Ascending aorta (tissue), 2 donors: ENCODE measurements at regions not wholly inside any gene's neighbourhood (a gene's known extent, or its start where the extent isn't known, plus 50 kb on each side); places are given as distances from the start of the nearest gene placed in this dataset.

ENCODE experiments used
- DNase-seq, 2 donors: peaks; one replicate each; pipeline ENCODE4 v3.0.0-alpha.2; 2019; ENCODE audit warnings: low spot score in 2 of 2
- H3K27ac ChIP-seq, 2 donors: fragments of 200-600 bp; sonication (generic); one replicate each; pipeline ENCODE4 v1.5.1; 2016 to 2017; ENCODE audit warnings: mild to moderate bottlenecking in 1 of 2
- H3K27me3 ChIP-seq: fragments of 200-600 bp; sonication (generic); one replicate; pipeline ENCODE4 v1.5.1; 2017
- H3K36me3 ChIP-seq, 2 donors: fragments of 200-600 bp; sonication (generic); one replicate each; pipeline ENCODE4 v1.5.1; 2016
- H3K4me1 ChIP-seq, 2 donors: fragments of 200-600 bp; sonication (generic); one replicate each; pipeline ENCODE4 v1.5.1; 2016 to 2017; ENCODE audit warnings: mild to moderate bottlenecking in 1 of 2
- H3K4me3 ChIP-seq, 2 donors: fragments of 200-600 bp; sonication (generic); one replicate each; pipeline ENCODE4 v1.5.1; 2016 to 2017; ENCODE audit warnings: mild to moderate bottlenecking in 1 of 2
- H3K9me3 ChIP-seq, 2 donors: fragments of 200-600 bp; sonication (generic); one replicate each; pipeline ENCODE4 v1.5.1; 2016
- CTCF ChIP-seq, 3 experiments: fragments of 200-600 bp in 2 of 3; fragments of 450-650 bp in 1 of 3; sonication (generic) in 2 of 3; IDR thresholded peaks; one replicate each; pipeline ENCODE4 v1.5.1; 2016 to 2019; ENCODE audit warnings: antibody characterized with exemption in 3 of 3, mild to moderate bottlenecking in 1 of 3, moderate library complexity in 1 of 3
- intact Hi-C: fragments of 100-400 bp; cut with DNase I; formaldehyde crosslinking; loops from one replicate; pipeline ENCODE4 v1.15.1; 2023

GRCh38 chr1:188462837-188463236, 1634.1 kb downstream of the PLA2G4A start:
- Histone ChIP-seq H3K4me3 (no peak overlapping the region), H3K9me3 (no peaks in the 10 kb centered on the region), H3K27ac (no peak overlapping the region), H3K36me3 (no peaks in the 10 kb centered on the region), H3K27me3 (no peaks in the 10 kb centered on the region), H3K4me1 (no peaks in the 10 kb centered on the region)
- TF ChIP-seq CTCF (IDR thresholded peaks at IDR 0.05): no peak
- no peak for DNase-seq
- intact Hi-C loops: no loop called here

GRCh38 chr1:188463919-188464318, 1635.2 kb downstream of the PLA2G4A start:
- Histone ChIP-seq H3K4me3 (no peak overlapping the region), H3K27ac (no peak overlapping the region), H3K4me1 (no peaks in the 10 kb centered on the region), H3K27me3 (no peaks in the 10 kb centered on the region), H3K36me3 (no peaks in the 10 kb centered on the region), H3K9me3 (no peaks in the 10 kb centered on the region)
- DNase-seq: no peak
- intact Hi-C loops: no loop called here
- no peak for TF ChIP-seq CTCF (IDR thresholded peaks at IDR 0.05)

- DNase-seq: no peak
- TF ChIP-seq CTCF (IDR thresholded peaks at IDR 0.05): no peak
Measured at GRCh38 chr1:188466539-188466938, 1637.8 kb downstream of the PLA2G4A start.

GRCh38 chr1:188476606-188477005, 1647.9 kb downstream of the PLA2G4A start:
- intact Hi-C loops: no loop called here
- Histone ChIP-seq H3K9me3 (no peaks in the 10 kb centered on the region), H3K27ac (no peak overlapping the region)

More at GRCh38 chr1:188466539-188466938, 1637.8 kb downstream of the PLA2G4A start:
- intact Hi-C loops: no loop called here
- Histone ChIP-seq H3K27ac (no peak overlapping the region), H3K4me1 (no peaks in the 10 kb centered on the region), H3K27me3 (no peaks in the 10 kb centered on the region), H3K4me3 (no peak overlapping the region), H3K9me3 (no peaks in the 10 kb centered on the region), H3K36me3 (no peaks in the 10 kb centered on the region)

GRCh38 chr1:188489336-188490112, 1660.8 kb downstream of the PLA2G4A start:
- Histone ChIP-seq H3K36me3 (no peaks in the 10 kb centered on the region), H3K4me1 (no peaks in the 10 kb centered on the region), H3K27ac (no peak overlapping the region), H3K27me3 (no peaks in the 10 kb centered on the region), H3K4me3 (no peak overlapping the region), H3K9me3 (no peaks in the 10 kb centered on the region)
- no peak for DNase-seq
- intact Hi-C loops: no loop called here
- no peak for TF ChIP-seq CTCF (IDR thresholded peaks at IDR 0.05)

More at GRCh38 chr1:188476606-188477005, 1647.9 kb downstream of the PLA2G4A start:
- no peak overlapping the region for H3K4me3 ChIP-seq
- H3K27me3 ChIP-seq: no peaks in the 10 kb centered on the region
- no peaks in the 10 kb centered on the region for H3K4me1 ChIP-seq
- no peak for DNase-seq
- no peak for TF ChIP-seq CTCF (IDR thresholded peaks at IDR 0.05)
- no peaks in the 10 kb centered on the region for H3K36me3 ChIP-seq
